K562 (cell line): ENCODE measurements at regions not wholly inside any gene's neighbourhood (a gene's known extent, or its start where the extent isn't known, plus 50 kb on each side); places are given as distances from the start of the nearest gene placed in this dataset.

ENCODE experiments used
- ATAC-seq: fragments of 200-7000 bp; cut with Tn5 transposase; 3 replicates; pipeline ENCODE4 v1.9.1; 2020; ENCODE audit warnings: moderate library complexity
- BruUV-seq: library from RNA; stranded (reverse); fragments of 400-500 nt; replicated peaks from 2 replicates; lab custom pipeline; 2021; lab: Mats Ljungman, UMichigan
- CTCF ChIA-PET: fragments of 300-600 bp; formaldehyde crosslinking; extraction: SDS; loops from one replicate; lab custom pipeline; 2021; ENCODE audit warnings: low intra/inter-chr PET ratio; lab: Yijun Ruan, JAX
- POLR2A ChIA-PET: fragments of 300-600, 350-650 bp; sonication (Branson Sonifier 250); formaldehyde crosslinking; extraction: SDS; loops from one replicate; lab custom pipeline; 2021; ENCODE audit warnings: antibody characterized with exemption, inconsistent platforms; lab: Yijun Ruan, JAX
- DNase-seq, 4 experiments: peaks; one replicate each; pipeline versions ENCODE4 v3.0.0 to v3.0.0-alpha.2; 2011 to 2018; ENCODE audit warnings: low spot score in 3 of 4, mixed read lengths in 3 of 4; ENCODE audit errors: extremely low read depth in 1 of 4
- FAIRE-seq: peaks from 2 replicates; lab custom pipeline; 2011; peaks lifted over from hg19 to GRCh38; lab: Jason Lieb, UNC
- H2AFZ ChIP-seq: 2 replicates; pipeline ENCODE4 v1.6.0; 2011; ENCODE audit warnings: low read depth, low read length, control low read depth, inconsistent platforms
- H3K27ac ChIP-seq: fragments of 200-600 bp; 3 replicates; pipeline ENCODE4 v1.8.0; 2011; ENCODE audit warnings: low read depth, mild to moderate bottlenecking, control low read depth, inconsistent platforms, low read length, moderate library complexity, mixed read lengths; ENCODE audit errors: extremely low read depth
- H3K27me3 ChIP-seq, 2 experiments: fragments of 300-600 bp in 1 of 2; 2 replicates in 1 of 2; 3 replicates in 1 of 2; pipeline versions ENCODE4 v1.6.0 to v1.8.0; 2011; ENCODE audit warnings: inconsistent platforms in 2 of 2, low read length in 2 of 2, mild to moderate bottlenecking in 1 of 2, mixed read lengths in 1 of 2, moderate library complexity in 1 of 2; ENCODE audit not compliant: control insufficient read depth in 2 of 2, insufficient read depth in 2 of 2
- H3K36me3 ChIP-seq: fragments of 300-600 bp; 3 replicates; pipeline ENCODE4 v1.8.0; 2011; ENCODE audit warnings: mild to moderate bottlenecking, low read length, inconsistent platforms; ENCODE audit not compliant: control insufficient read depth, insufficient read depth
- H3K4me1 ChIP-seq, 2 experiments: fragments of 200-600 bp in 1 of 2; replicated peaks in 1 of 2; 2 replicates in 1 of 2; 3 replicates in 1 of 2; pipeline versions ENCODE4 v1.5.1 to v1.8.0; 2011; ENCODE audit warnings: inconsistent platforms in 2 of 2, low read length in 2 of 2, mild to moderate bottlenecking in 1 of 2, mixed read lengths in 1 of 2, moderate library complexity in 1 of 2; ENCODE audit not compliant: control insufficient read depth in 2 of 2, insufficient read depth in 2 of 2
- H3K4me2 ChIP-seq: 2 replicates; pipeline ENCODE4 v1.6.1; 2011; ENCODE audit warnings: low read length, control low read depth, inconsistent platforms, mixed read lengths; ENCODE audit not compliant: insufficient read depth
- H3K4me3 ChIP-seq: fragments of 200-600 bp; sonication (generic), shearing (Covaris generic); 2 replicates; pipeline ENCODE4 v1.5.1; 2016; ENCODE audit warnings: control low read depth, inconsistent platforms
- H3K79me2 ChIP-seq: fragments of 200-600 bp; 3 replicates; pipeline ENCODE4 v1.8.0; 2011; ENCODE audit warnings: low read length, inconsistent platforms; ENCODE audit not compliant: control insufficient read depth, insufficient read depth
- H3K9ac ChIP-seq, 2 experiments: 2 replicates each; pipeline versions ENCODE4 v1.6.0 to v1.6.1; 2011; ENCODE audit warnings: low read depth in 2 of 2, low read length in 2 of 2, control low read depth in 1 of 2, inconsistent platforms in 1 of 2, mild to moderate bottlenecking in 1 of 2, mixed read lengths in 1 of 2; ENCODE audit not compliant: insufficient read depth in 1 of 2
- H3K9me1 ChIP-seq: one replicate; pipeline ENCODE4 v1.6.0; 2011; ENCODE audit warnings: inconsistent platforms, mild to moderate bottlenecking, low read length, moderate library complexity; ENCODE audit not compliant: control insufficient read depth, insufficient read depth
- H3K9me3 ChIP-seq: replicated peaks from 2 replicates; pipeline ENCODE4 v1.5.1; 2011; ENCODE audit warnings: low read depth, low read length, inconsistent platforms; ENCODE audit not compliant: control insufficient read depth, insufficient read depth
- H4K20me1 ChIP-seq: replicated peaks from 2 replicates; pipeline ENCODE4 v1.6.1; 2011; ENCODE audit warnings: low read length, inconsistent platforms, mixed read lengths; ENCODE audit not compliant: control insufficient read depth, insufficient read depth
- CREBBP ChIP-seq: IDR thresholded peaks from one replicate; pipeline ENCODE4 v1.6.1; 2012; ENCODE audit warnings: low read depth, mild to moderate bottlenecking, control low read depth, inconsistent platforms, low read length
- EWSR1 ChIP-seq: fragments of 450-650 bp; IDR thresholded peaks from 2 replicates; pipeline ENCODE4 v1.6.1; 2018; ENCODE audit warnings: borderline replicate concordance, mild to moderate bottlenecking, low read depth, moderate library complexity; ENCODE audit not compliant: partially characterized antibody
- EZH2 ChIP-seq: IDR thresholded peaks from 2 replicates; pipeline ENCODE4 v1.6.1; 2012; ENCODE audit warnings: low read depth, mild to moderate bottlenecking, inconsistent platforms, low read length, borderline replicate concordance
- GTF2F1 ChIP-seq: IDR thresholded peaks from 2 replicates; pipeline ENCODE4 v1.6.1; 2011; ENCODE audit warnings: low read depth, low read length, improper control_type of control experiment
- SETDB1 ChIP-seq: IDR thresholded peaks from one replicate; pipeline ENCODE4 v1.6.1; 2012; ENCODE audit warnings: low read length, control low read depth, inconsistent platforms
- TBP ChIP-seq: optimal IDR thresholded peaks from 2 replicates; pipeline ENCODE3; 2011; ENCODE audit warnings: low read depth, low read length, improper control_type of control experiment
- ZNF143 ChIP-seq: sonication (generic); formaldehyde crosslinking; IDR thresholded peaks from 2 replicates; pipeline ENCODE4 v1.9.0; 2022; ENCODE audit warnings: mild to moderate bottlenecking, missing genetic modification reagents
- ZNF347 ChIP-seq: fragments of 450-650 bp; formaldehyde crosslinking; IDR thresholded peaks from 2 replicates; pipeline ENCODE4 v1.4.0; 2020; ENCODE audit warnings: low read depth, mild to moderate bottlenecking, moderate library complexity
- ZNF561 ChIP-seq: fragments of 450-650 bp; formaldehyde crosslinking; conservative IDR thresholded peaks from 2 replicates; pipeline ENCODE4 v1.4.0; 2020; ENCODE audit warnings: mild to moderate bottlenecking, moderate library complexity
- ZSCAN29 ChIP-seq: fragments of 450-650 bp; IDR thresholded peaks from 2 replicates; pipeline ENCODE4 v1.6.1; 2017
- WGBS: fragments of 100-300 bp; shearing (Covaris generic); methylation state at CpG from one replicate; pipeline ENCODE4 v1.1.6; 2016; ENCODE audit warnings: low coverage, mixed read lengths; ENCODE audit not compliant: insufficient coverage; ENCODE audit errors: missing lambda C conversion rate; 5-methylcytosine and 5-hydroxymethylcytosine counted together
- in situ Hi-C: fragments of 300-500 bp; cut with MboI; formaldehyde crosslinking; loops from 4 replicates; pipeline ENCODE4 v1.15.0; 2018; ENCODE audit warnings: inconsistent platforms, mixed read lengths
- intact Hi-C: fragments of 100-400 bp; cut with micrococcal nuclease; formaldehyde crosslinking; loops from 2 replicates; pipeline ENCODE4 v1.14.2; 2022
- TF ChIP-seq, protein P1 (sequence below): IDR thresholded peaks from 2 replicates; pipeline ENCODE4 v1.6.1; 2011; ENCODE audit warnings: borderline replicate concordance, low read depth, mild to moderate bottlenecking, moderate library complexity, low read length; ENCODE audit not compliant: insufficient read depth, poor library complexity, severe bottlenecking
- TF ChIP-seq, protein P2 (sequence below): fragments of 250-450 bp; sonication (Bioruptor Pico); IDR thresholded peaks from 2 replicates; pipeline ENCODE4 v1.5.0; 2021; ENCODE audit warnings: mild to moderate bottlenecking, borderline replicate concordance

DNA sequence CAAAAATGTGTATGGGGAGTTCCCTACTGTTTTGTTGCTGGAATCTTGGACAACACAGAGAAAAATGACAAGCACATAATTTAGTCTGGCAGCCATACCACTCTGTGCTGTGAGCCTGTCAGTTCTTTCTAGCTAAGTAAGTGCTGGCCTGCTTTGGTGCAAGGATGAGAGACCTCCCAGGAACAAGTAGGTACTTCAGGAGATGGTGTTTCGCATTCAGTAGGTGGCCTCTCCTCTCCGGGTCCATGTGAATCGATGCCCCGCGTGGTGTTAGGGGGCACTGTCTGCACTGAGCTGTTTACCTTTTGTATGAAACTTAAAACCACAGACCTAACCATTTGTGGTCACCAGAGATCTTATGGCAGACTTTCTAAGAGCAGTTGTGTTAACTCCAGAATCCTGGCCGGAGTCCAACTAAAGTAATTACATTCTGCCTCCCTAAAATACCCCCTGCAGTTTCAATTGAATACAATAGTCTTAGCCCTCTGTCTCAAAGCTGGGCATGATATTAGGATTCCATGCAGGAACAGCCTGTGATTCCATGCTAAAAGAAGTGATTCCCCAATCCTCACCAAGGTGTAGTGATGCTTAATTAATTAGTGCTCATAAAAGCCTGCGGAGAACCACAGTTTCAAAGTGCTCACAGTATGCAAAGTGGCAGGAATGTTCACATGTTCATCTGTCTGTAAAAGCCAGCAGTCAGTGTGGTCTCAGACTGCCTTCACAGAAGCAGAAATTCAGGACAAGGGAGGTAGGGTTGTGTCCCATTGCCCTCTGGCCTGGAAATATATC lies 64.2 kb downstream of the LLPH start:
- Histone ChIP-seq H3K4me2 (no peak overlapping the region), H3K9ac (no peak overlapping the region), H3K4me3 (no peak overlapping the region), H3K27ac (no peak overlapping the region), H3K36me3 (no peaks in the 10 kb centered on the region), H2AFZ (no peak overlapping the region), H3K79me2 (no peaks in the 10 kb centered on the region), H3K4me1 (no peaks in the 10 kb centered on the region), H4K20me1 (no peaks in the 10 kb centered on the region), H3K9me3 (no peaks in the 10 kb centered on the region), H3K27me3 (0 out of 5 replicates have a peak, but pooled peaks cover 0 to 4% of the 10 kb centered on the region in 2 experiments), H3K9me1 (no peaks in the 10 kb centered on the region)
- no TSS peak for BruUV-seq
- 0% methylated on average over 7 of the region's 7 CpGs for WGBS
- no peak for ATAC-seq
- DNase-seq: no peak
- intact Hi-C loops: no loop called here
- TF ChIP-seq, protein P1, sequence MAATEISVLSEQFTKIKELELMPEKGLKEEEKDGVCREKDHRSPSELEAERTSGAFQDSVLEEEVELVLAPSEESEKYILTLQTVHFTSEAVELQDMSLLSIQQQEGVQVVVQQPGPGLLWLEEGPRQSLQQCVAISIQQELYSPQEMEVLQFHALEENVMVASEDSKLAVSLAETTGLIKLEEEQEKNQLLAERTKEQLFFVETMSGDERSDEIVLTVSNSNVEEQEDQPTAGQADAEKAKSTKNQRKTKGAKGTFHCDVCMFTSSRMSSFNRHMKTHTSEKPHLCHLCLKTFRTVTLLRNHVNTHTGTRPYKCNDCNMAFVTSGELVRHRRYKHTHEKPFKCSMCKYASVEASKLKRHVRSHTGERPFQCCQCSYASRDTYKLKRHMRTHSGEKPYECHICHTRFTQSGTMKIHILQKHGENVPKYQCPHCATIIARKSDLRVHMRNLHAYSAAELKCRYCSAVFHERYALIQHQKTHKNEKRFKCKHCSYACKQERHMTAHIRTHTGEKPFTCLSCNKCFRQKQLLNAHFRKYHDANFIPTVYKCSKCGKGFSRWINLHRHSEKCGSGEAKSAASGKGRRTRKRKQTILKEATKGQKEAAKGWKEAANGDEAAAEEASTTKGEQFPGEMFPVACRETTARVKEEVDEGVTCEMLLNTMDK: no peak
- TF ChIP-seq GTF2F1: no peak
- TF ChIP-seq EZH2: no peak
- no peak for TF ChIP-seq EWSR1
- TF ChIP-seq ZNF143: no peak
- TF ChIP-seq TBP: no peak
- TF ChIP-seq SETDB1: no peak
- TF ChIP-seq CREBBP: no peak
- no peak for TF ChIP-seq ZNF347 (CRISPR knock-in tag)
- TF ChIP-seq ZSCAN29: no peak
- no peak for TF ChIP-seq ZNF561 (CRISPR knock-in tag)
- TF ChIP-seq, protein P2, sequence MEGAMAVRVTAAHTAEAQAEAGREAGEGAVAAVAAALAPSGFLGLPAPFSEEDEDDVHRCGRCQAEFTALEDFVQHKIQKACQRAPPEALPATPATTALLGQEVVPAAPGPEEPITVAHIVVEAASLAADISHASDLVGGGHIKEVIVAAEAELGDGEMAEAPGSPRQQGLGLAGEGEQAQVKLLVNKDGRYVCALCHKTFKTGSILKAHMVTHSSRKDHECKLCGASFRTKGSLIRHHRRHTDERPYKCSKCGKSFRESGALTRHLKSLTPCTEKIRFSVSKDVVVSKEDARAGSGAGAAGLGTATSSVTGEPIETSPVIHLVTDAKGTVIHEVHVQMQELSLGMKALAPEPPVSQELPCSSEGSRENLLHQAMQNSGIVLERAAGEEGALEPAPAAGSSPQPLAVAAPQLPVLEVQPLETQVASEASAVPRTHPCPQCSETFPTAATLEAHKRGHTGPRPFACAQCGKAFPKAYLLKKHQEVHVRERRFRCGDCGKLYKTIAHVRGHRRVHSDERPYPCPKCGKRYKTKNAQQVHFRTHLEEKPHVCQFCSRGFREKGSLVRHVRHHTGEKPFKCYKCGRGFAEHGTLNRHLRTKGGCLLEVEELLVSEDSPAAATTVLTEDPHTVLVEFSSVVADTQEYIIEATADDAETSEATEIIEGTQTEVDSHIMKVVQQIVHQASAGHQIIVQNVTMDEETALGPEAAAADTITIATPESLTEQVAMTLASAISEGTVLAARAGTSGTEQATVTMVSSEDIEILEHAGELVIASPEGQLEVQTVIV: no peak
- FAIRE-seq: no peak
- ChIA-PET POLR2A (interaction anchor here (0.6 kb wide), 1 partner anchor 16 kb away, joined by 4 read pairs; no protein-coding TSS in a partner anchor), CTCF (interaction anchor here (0.5 kb wide), 1 partner anchor 749 kb away, joined by 3 read pairs; no protein-coding TSS in a partner anchor)
- in situ Hi-C loops: no loop called here
